GM21786 (cell line): ENCODE measurements at regions not wholly inside any gene's neighbourhood (a gene's known extent, or its start where the extent isn't known, plus 50 kb on each side); places are given as distances from the start of the nearest gene placed in this dataset.

ENCODE experiments used
- ATAC-seq: cut with Tn5 transposase; IDR thresholded peaks from one replicate; pipeline ENCODE4 v1.9.1; 2021; ENCODE audit not compliant: unreplicated experiment

GRCh38 chr21:26225046-26225445, 54.5 kb upstream of the APP start:
- no peak for ATAC-seq

GRCh38 chr21:26224366-26224765, 53.8 kb upstream of the APP start:
- no peak for ATAC-seq
